Fibroblast of lung (primary cell): ENCODE measurements at regions not wholly inside any gene's neighbourhood (a gene's known extent, or its start where the extent isn't known, plus 50 kb on each side); places are given as distances from the start of the nearest gene placed in this dataset.
A peak's percentile ranks its signal among the peaks of the same experiment; 100 is the strongest.

ENCODE experiments used
- DNase-seq, 2 donors: peaks; one replicate each; pipeline versions ENCODE4 v3.0.0 to v3.0.0-alpha.2; 2010; ENCODE audit warnings: low read depth in 2 of 2
- H2AFZ ChIP-seq: 2 replicates; pipeline ENCODE4 v1.5.1; 2012; ENCODE audit warnings: low read length, control low read depth, inconsistent platforms
- H3K27ac ChIP-seq: 2 replicates; pipeline ENCODE4 v1.5.1; 2011; ENCODE audit warnings: low read length, control low read depth; ENCODE audit not compliant: insufficient read depth
- H3K27me3 ChIP-seq: 2 replicates; pipeline ENCODE4 v1.5.1; 2011; ENCODE audit warnings: mild to moderate bottlenecking, low read length; ENCODE audit not compliant: control insufficient read depth, insufficient read depth
- H3K36me3 ChIP-seq: 2 replicates; pipeline ENCODE4 v1.5.1; 2011; ENCODE audit warnings: low read length; ENCODE audit not compliant: control insufficient read depth, insufficient read depth
- H3K4me1 ChIP-seq: 2 replicates; pipeline ENCODE4 v1.5.1; 2011; ENCODE audit warnings: low read length; ENCODE audit not compliant: control insufficient read depth, insufficient read depth; ENCODE audit errors: extremely low read depth
- H3K4me2 ChIP-seq: 2 replicates; pipeline ENCODE4 v1.5.1; 2011; ENCODE audit warnings: low read length, control low read depth; ENCODE audit not compliant: insufficient read depth; ENCODE audit errors: extremely low read depth
- H3K4me3 ChIP-seq, 4 experiments: fragments of 200-600 bp in 1 of 4; sonication (generic) in 1 of 4; replicated peaks in 1 of 4; 2 replicates each; pipeline ENCODE4 v1.5.1; 2011 to 2016; ENCODE audit warnings: low read length in 4 of 4, low read depth in 3 of 4, mild to moderate bottlenecking in 3 of 4, control low read depth in 2 of 4, inconsistent platforms in 1 of 4, mixed read lengths in 1 of 4; ENCODE audit not compliant: insufficient read depth in 1 of 4; ENCODE audit errors: control extremely low read depth in 1 of 4
- H3K79me2 ChIP-seq: 2 replicates; pipeline ENCODE4 v1.5.1; 2012; ENCODE audit warnings: mild to moderate bottlenecking, low read length, inconsistent platforms; ENCODE audit not compliant: control insufficient read depth, insufficient read depth
- H3K9ac ChIP-seq: 2 replicates; pipeline ENCODE4 v1.5.1; 2011; ENCODE audit warnings: mild to moderate bottlenecking, low read length, control low read depth; ENCODE audit not compliant: insufficient read depth
- H3K9me3 ChIP-seq: 2 replicates; pipeline ENCODE4 v1.5.1; 2012; ENCODE audit warnings: low read depth, low read length; ENCODE audit not compliant: control insufficient read depth, insufficient read depth
- H4K20me1 ChIP-seq: 2 replicates; pipeline ENCODE4 v1.5.1; 2011; ENCODE audit warnings: low read length; ENCODE audit not compliant: control insufficient read depth, insufficient read depth; ENCODE audit errors: extremely low read depth
- EZH2 ChIP-seq: IDR thresholded peaks from 2 replicates; pipeline ENCODE4 v1.5.1; 2012; ENCODE audit warnings: low read length, control low read depth, mild to moderate bottlenecking; ENCODE audit errors: missing control alignments
- TF ChIP-seq, protein P1 (sequence below), 2 donors: IDR thresholded peaks in 1 of 2; conservative IDR thresholded peaks in 1 of 2; 1 replicate in 1 of 2; 2 replicates in 1 of 2; pipeline ENCODE4 v1.5.1; 2011 to 2012; ENCODE audit warnings: low read length in 2 of 2, control low read depth in 1 of 2, inconsistent platforms in 1 of 2, low read depth in 1 of 2, mild to moderate bottlenecking in 1 of 2

DNA sequence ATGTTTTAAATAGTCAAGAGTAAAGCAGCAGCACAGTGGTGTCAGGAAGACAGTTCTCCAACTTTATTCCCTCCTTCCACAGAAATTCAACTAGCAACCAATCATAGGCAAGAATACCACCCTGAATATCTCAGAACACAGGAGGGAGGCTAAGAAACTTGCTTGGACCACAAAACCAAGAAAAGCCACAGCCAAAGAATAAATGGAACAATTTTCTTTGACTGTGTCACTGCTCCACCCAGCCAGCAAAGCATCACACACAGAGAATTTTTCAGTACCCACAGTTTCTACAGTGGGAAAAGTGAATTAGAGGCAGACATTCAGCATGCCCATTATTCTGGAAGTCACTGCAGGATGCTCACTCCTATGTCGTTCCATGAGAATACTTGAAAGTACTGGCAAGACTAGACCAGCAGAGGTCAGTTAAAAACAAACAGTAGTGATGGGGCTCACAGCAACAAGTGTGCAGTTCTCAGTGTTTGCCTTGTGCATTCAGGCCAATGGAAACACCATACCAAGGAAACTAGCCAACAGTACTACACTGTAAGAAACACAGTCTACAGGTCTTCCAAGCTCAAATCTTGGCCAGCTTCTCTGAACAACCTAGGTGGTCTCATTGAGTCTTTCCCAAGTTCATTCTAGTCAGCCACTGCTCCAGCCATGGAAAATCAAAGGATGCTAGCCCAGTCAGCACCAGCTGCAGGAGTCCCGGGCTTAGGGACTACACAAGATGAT lies 56.8 kb upstream of the FOXG1 start:
- Histone ChIP-seq H2AFZ (no peak overlapping the region), H3K4me1 (no peaks in the 10 kb centered on the region), H4K20me1 (no peaks in the 10 kb centered on the region), H3K9me3 (no peaks in the 10 kb centered on the region), H3K79me2 (no peaks in the 10 kb centered on the region), H3K9ac (no peak overlapping the region), H3K36me3 (no peaks in the 10 kb centered on the region), H3K27me3 (no peaks in the 10 kb centered on the region), H3K27ac (no peak overlapping the region), H3K4me3 (no peak overlapping the region), H3K4me2 (no peak overlapping the region)
- peak in 1 of 2 donors; percentile 49 for DNase-seq
- TF ChIP-seq, protein P1, sequence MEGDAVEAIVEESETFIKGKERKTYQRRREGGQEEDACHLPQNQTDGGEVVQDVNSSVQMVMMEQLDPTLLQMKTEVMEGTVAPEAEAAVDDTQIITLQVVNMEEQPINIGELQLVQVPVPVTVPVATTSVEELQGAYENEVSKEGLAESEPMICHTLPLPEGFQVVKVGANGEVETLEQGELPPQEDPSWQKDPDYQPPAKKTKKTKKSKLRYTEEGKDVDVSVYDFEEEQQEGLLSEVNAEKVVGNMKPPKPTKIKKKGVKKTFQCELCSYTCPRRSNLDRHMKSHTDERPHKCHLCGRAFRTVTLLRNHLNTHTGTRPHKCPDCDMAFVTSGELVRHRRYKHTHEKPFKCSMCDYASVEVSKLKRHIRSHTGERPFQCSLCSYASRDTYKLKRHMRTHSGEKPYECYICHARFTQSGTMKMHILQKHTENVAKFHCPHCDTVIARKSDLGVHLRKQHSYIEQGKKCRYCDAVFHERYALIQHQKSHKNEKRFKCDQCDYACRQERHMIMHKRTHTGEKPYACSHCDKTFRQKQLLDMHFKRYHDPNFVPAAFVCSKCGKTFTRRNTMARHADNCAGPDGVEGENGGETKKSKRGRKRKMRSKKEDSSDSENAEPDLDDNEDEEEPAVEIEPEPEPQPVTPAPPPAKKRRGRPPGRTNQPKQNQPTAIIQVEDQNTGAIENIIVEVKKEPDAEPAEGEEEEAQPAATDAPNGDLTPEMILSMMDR (conservative IDR thresholded peaks at IDR 0.05 in 1 of 2, IDR thresholded peaks at IDR 0.05 in 1 of 2; ENCODE audit: low read depth in 1 of 2, low read length in 2 of 2), result no peak
- no peak for TF ChIP-seq EZH2
